ENCODE measurements at regions not wholly inside any gene's neighbourhood (a gene's known extent, or its start where the extent isn't known, plus 50 kb on each side); places are given as distances from the start of the nearest gene placed in this dataset.

- intact Hi-C loops (cut with micrococcal nuclease), result no loop called here
- Histone ChIP-seq H3K4me1 (no peaks in the 10 kb centered on the region), H3K27me3 (ENCODE audit: low read depth) (peaks cover 18% of the 10 kb centered on the region), H3K27ac (replicated peaks) (no peak overlapping the region), H3K36me3 (no peaks in the 10 kb centered on the region), H3K4me3 (no peak overlapping the region), H3K9me3 (replicated peaks) (peaks cover 16% of the 10 kb centered on the region)
- no peak for TF ChIP-seq CTCF (IDR thresholded peaks at IDR 0.05; ENCODE audit: borderline replicate concordance)
- DNase-seq, result no peak
Observed at GRCh38 chr6:10093282-10093681, 321.6 kb downstream of the TFAP2A start.

- H3K4me3 ChIP-seq, result no peak overlapping the region
- no peaks in the 10 kb centered on the region for H3K27me3 ChIP-seq (ENCODE audit: low read depth)
- no peaks in the 10 kb centered on the region for H3K4me1 ChIP-seq
- no peak overlapping the region for H3K27ac ChIP-seq (replicated peaks)
- DNase-seq, result no peak
- no peaks in the 10 kb centered on the region for H3K36me3 ChIP-seq
- intact Hi-C loops (cut with micrococcal nuclease), result no loop called here
- TF ChIP-seq CTCF (IDR thresholded peaks at IDR 0.05; ENCODE audit: borderline replicate concordance), result no peak
- H3K9me3 ChIP-seq (replicated peaks), result no peaks in the 10 kb centered on the region
Observed at GRCh38 chr6:10084111-10084986, 330.5 kb downstream of the TFAP2A start.

GRCh38 chr6:10082385-10082784 is 332.5 kb downstream of the TFAP2A start:
- no peak for TF ChIP-seq CTCF (IDR thresholded peaks at IDR 0.05; ENCODE audit: borderline replicate concordance)
- Histone ChIP-seq H3K9me3 (replicated peaks) (no peaks in the 10 kb centered on the region), H3K4me3 (no peak overlapping the region), H3K27me3 (ENCODE audit: low read depth) (no peaks in the 10 kb centered on the region), H3K27ac (replicated peaks) (no peak overlapping the region), H3K4me1 (no peaks in the 10 kb centered on the region), H3K36me3 (no peaks in the 10 kb centered on the region)
- intact Hi-C loops (cut with micrococcal nuclease), result no loop called here
- no peak for DNase-seq

GRCh38 chr6:10081957-10082356 is 332.9 kb downstream of the TFAP2A start:
- Histone ChIP-seq H3K27me3 (ENCODE audit: low read depth) (no peaks in the 10 kb centered on the region), H3K9me3 (replicated peaks) (no peaks in the 10 kb centered on the region), H3K4me1 (no peaks in the 10 kb centered on the region), H3K27ac (replicated peaks) (no peak overlapping the region), H3K4me3 (no peak overlapping the region), H3K36me3 (no peaks in the 10 kb centered on the region)
- intact Hi-C loops (cut with micrococcal nuclease), result no loop called here
- DNase-seq, result no peak
- no peak for TF ChIP-seq CTCF (IDR thresholded peaks at IDR 0.05; ENCODE audit: borderline replicate concordance)

- Histone ChIP-seq H3K27ac (replicated peaks) (no peak overlapping the region), H3K4me1 (no peaks in the 10 kb centered on the region), H3K4me3 (no peak overlapping the region), H3K27me3 (ENCODE audit: low read depth) (no peaks in the 10 kb centered on the region), H3K9me3 (replicated peaks) (no peaks in the 10 kb centered on the region), H3K36me3 (no peaks in the 10 kb centered on the region)
- intact Hi-C loops (cut with micrococcal nuclease), result no loop called here
- TF ChIP-seq CTCF (IDR thresholded peaks at IDR 0.05; ENCODE audit: borderline replicate concordance), result no peak
- DNase-seq, result no peak
Observed at GRCh38 chr6:10081075-10081474, 333.8 kb downstream of the TFAP2A start.

All from left ventricle myocardium inferior (tissue), 1 donor.